ENCODE measurements at regions not wholly inside any gene's neighbourhood (a gene's known extent, or its start where the extent isn't known, plus 50 kb on each side); places are given as distances from the start of the nearest gene placed in this dataset.

DNA sequence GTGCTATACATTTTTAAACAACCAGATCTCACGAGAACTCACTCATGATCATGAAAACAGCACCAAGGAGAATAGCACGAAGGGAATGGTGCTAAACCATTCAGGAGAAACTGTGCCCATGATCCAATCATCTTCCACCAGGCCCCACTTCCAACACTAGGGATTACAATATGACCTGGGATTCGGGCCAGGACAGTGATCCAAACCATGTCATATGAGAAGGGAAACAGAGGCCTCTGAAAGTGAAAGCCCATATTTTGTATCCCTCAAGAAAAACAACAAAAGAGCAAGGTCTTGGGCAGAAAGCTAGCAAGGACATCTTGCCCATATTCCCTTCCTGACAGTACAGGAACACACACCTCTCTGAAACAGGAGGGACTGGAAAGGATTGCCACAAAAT, 163.9 kb upstream of the VASH1 start:
- Histone ChIP-seq H4K20me1 (ENCODE audit: control insufficient read depth, insufficient read depth, low read depth, low read length) (no peaks in the 10 kb centered on the region), H3K9me3 (ENCODE audit: control insufficient read depth, insufficient read depth, low read length) (no peaks in the 10 kb centered on the region), H3K36me3 (ENCODE audit: control insufficient read depth, low read length) (no peaks in the 10 kb centered on the region), H3K79me2 (ENCODE audit: control insufficient read depth, low read length) (no peaks in the 10 kb centered on the region), H3K4me3 (ENCODE audit: low read length) (no peak overlapping the region), H3F3A (ENCODE audit: control insufficient read depth, insufficient read depth) (no peaks in the 10 kb centered on the region), H3K27me3 (ENCODE audit: control insufficient read depth, low read length) (peaks cover 4% of the 10 kb centered on the region; the same call in 1 of the 2 replicates), H3K4me2 (ENCODE audit: low read length) (no peak overlapping the region), H3K4me1 (ENCODE audit: control insufficient read depth, low read length) (no peaks in the 10 kb centered on the region), H3K9me2 (replicated peaks; ENCODE audit: control insufficient read depth, low read length) (no peaks in the 10 kb centered on the region), H3K27ac (ENCODE audit: low read depth, low read length) (no peak overlapping the region)
- TF ChIP-seq, protein P1, sequence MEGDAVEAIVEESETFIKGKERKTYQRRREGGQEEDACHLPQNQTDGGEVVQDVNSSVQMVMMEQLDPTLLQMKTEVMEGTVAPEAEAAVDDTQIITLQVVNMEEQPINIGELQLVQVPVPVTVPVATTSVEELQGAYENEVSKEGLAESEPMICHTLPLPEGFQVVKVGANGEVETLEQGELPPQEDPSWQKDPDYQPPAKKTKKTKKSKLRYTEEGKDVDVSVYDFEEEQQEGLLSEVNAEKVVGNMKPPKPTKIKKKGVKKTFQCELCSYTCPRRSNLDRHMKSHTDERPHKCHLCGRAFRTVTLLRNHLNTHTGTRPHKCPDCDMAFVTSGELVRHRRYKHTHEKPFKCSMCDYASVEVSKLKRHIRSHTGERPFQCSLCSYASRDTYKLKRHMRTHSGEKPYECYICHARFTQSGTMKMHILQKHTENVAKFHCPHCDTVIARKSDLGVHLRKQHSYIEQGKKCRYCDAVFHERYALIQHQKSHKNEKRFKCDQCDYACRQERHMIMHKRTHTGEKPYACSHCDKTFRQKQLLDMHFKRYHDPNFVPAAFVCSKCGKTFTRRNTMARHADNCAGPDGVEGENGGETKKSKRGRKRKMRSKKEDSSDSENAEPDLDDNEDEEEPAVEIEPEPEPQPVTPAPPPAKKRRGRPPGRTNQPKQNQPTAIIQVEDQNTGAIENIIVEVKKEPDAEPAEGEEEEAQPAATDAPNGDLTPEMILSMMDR (IDR thresholded peaks at IDR 0.05; ENCODE audit: low read depth, low read length, poor library complexity, severe bottlenecking), result no peak
- no peak for TF ChIP-seq EZH2phosphoT487 (IDR thresholded peaks at IDR 0.05; ENCODE audit: borderline replicate concordance, low read length)

DNA sequence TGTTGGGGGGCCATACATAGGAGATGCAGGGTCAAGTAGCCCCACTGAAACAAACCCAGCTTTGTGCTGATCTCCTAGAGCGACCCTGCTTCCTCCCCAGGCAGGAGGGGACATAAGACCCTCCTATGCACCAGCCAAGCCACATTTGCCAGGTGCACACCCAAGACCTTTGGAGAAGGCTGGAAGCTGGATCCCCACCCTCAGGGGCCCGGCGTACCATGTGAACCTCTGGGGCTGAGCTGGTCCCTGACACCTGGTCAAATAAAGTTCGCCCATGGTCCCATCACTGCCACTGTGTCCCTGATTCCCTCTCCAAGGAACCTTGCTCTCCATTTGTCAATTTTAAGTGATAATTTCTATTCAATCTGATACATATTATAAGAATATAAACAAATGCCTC, 162.1 kb upstream of the VASH1 start:
- H3K4me1 ChIP-seq (ENCODE audit: control insufficient read depth, low read length), result no peaks in the 10 kb centered on the region
- no peak overlapping the region for H3K4me2 ChIP-seq (ENCODE audit: low read length)
- no peaks in the 10 kb centered on the region for H3F3A ChIP-seq (ENCODE audit: control insufficient read depth, insufficient read depth)
- H3K27me3 ChIP-seq (ENCODE audit: control insufficient read depth, low read length), result peaks cover 4% of the 10 kb centered on the region; the same call in 1 of the 2 replicates
- no peak overlapping the region for H3K4me3 ChIP-seq (ENCODE audit: low read length)
- no peaks in the 10 kb centered on the region for H4K20me1 ChIP-seq (ENCODE audit: control insufficient read depth, insufficient read depth, low read depth, low read length)
- no peaks in the 10 kb centered on the region for H3K9me2 ChIP-seq (replicated peaks; ENCODE audit: control insufficient read depth, low read length)
- TF ChIP-seq, protein P1 (IDR thresholded peaks at IDR 0.05; ENCODE audit: low read depth, low read length, poor library complexity, severe bottlenecking), result no peak
- TF ChIP-seq EZH2phosphoT487 (IDR thresholded peaks at IDR 0.05; ENCODE audit: borderline replicate concordance, low read length), result no peak
- H3K9me3 ChIP-seq (ENCODE audit: control insufficient read depth, insufficient read depth, low read length), result no peaks in the 10 kb centered on the region
- no peaks in the 10 kb centered on the region for H3K36me3 ChIP-seq (ENCODE audit: control insufficient read depth, low read length)
- no peak overlapping the region for H3K27ac ChIP-seq (ENCODE audit: low read depth, low read length)
- H3K79me2 ChIP-seq (ENCODE audit: control insufficient read depth, low read length), result no peaks in the 10 kb centered on the region

DNA sequence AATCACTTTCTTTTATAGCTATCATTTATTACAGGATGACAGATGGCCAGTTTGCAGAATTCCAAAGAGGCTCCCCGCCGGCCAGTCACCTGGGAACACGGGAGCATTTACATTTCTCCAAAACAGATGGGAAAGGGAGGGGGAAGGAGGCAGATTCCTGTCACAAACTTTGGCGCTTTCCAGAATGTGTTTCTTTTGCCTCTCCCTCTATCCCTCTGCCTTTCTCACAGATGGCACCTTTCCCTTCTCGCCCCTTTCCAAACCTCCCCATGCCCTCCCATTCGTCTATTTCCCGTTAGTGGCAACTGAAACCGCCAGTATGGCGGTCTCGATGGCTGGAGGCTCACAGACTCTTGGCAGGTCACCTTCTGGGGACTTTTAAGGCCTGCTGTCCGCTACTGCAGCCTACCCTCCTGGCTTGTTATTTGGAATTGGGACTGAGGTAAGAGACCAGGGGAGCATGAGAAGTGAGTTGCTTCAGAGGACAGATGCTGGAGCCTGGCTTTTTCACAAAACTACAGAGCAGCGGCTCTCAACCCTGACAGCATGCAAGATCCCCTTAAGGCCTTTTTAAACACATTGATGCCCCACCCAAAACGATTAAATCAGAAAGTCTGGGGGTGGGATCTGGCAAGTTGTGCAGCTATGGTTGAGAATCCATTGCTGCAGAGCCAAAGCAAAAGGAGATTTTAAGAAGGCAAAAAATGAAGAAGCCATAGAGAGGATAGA, 161.5 kb upstream of the VASH1 start:
- Histone ChIP-seq H3K9me3 (ENCODE audit: control insufficient read depth, insufficient read depth, low read length) (no peaks in the 10 kb centered on the region), H3K9me2 (replicated peaks; ENCODE audit: control insufficient read depth, low read length) (no peaks in the 10 kb centered on the region), H3K79me2 (ENCODE audit: control insufficient read depth, low read length) (no peaks in the 10 kb centered on the region), H4K20me1 (ENCODE audit: control insufficient read depth, insufficient read depth, low read depth, low read length) (no peaks in the 10 kb centered on the region), H3F3A (ENCODE audit: control insufficient read depth, insufficient read depth) (no peaks in the 10 kb centered on the region), H3K36me3 (ENCODE audit: control insufficient read depth, low read length) (no peaks in the 10 kb centered on the region), H3K27ac (ENCODE audit: low read depth, low read length) (no peak overlapping the region), H3K27me3 (ENCODE audit: control insufficient read depth, low read length) (peaks cover 4% of the 10 kb centered on the region; the same call in 1 of the 2 replicates), H3K4me3 (ENCODE audit: low read length) (no peak overlapping the region), H3K4me2 (ENCODE audit: low read length) (no peak overlapping the region), H3K4me1 (ENCODE audit: control insufficient read depth, low read length) (no peaks in the 10 kb centered on the region)
- TF ChIP-seq, protein P1 (IDR thresholded peaks at IDR 0.05; ENCODE audit: low read depth, low read length, poor library complexity, severe bottlenecking), result no peak
- no peak for TF ChIP-seq EZH2phosphoT487 (IDR thresholded peaks at IDR 0.05; ENCODE audit: borderline replicate concordance, low read length)
